Colonic mucosa (tissue), 4 donors: ENCODE measurements at regions not wholly inside any gene's neighbourhood (a gene's known extent, or its start where the extent isn't known, plus 50 kb on each side); places are given as distances from the start of the nearest gene placed in this dataset.
"Not testable (repeated sequence)": the region's sequence is repeated elsewhere in the genome, so short reads cannot be mapped to it uniquely, and the experiment has no call there.

ENCODE experiments used
- DNase-seq: peaks from one replicate; pipeline ENCODE4 v3.0.0-alpha.2; 2020
- H3K27ac ChIP-seq: fragments of 200-600 bp; one replicate; pipeline ENCODE4 v1.8.0; 2021
- H3K27me3 ChIP-seq: fragments of 200-600 bp; one replicate; pipeline ENCODE4 v1.8.0; 2021
- H3K36me3 ChIP-seq: fragments of 200-600 bp; one replicate; pipeline ENCODE4 v1.8.0; 2021
- H3K4me1 ChIP-seq: fragments of 200-600 bp; one replicate; pipeline ENCODE4 v1.8.0; 2021; ENCODE audit warnings: mild to moderate bottlenecking
- H3K4me3 ChIP-seq: fragments of 200-600 bp; one replicate; pipeline ENCODE4 v1.8.0; 2021
- H3K9ac ChIP-seq, 2 donors: one replicate each; pipeline ENCODE4 v1.7.0; 2013; ENCODE audit warnings: control low read depth in 2 of 2, low read depth in 2 of 2, low read length in 2 of 2
- H3K9me3 ChIP-seq: fragments of 200-600 bp; one replicate; pipeline ENCODE4 v1.8.0; 2021
- intact Hi-C: fragments of 100-400 bp; cut with DNase I; formaldehyde crosslinking; loops from one replicate; pipeline ENCODE4 v1.14.1; 2022
- TF ChIP-seq, protein P1 (sequence below): fragments of 200-600 bp; IDR thresholded peaks from one replicate; pipeline ENCODE4 v1.8.0; 2022; ENCODE audit warnings: antibody characterized with exemption, mild to moderate bottlenecking
- donor health status: healthy.
- donor health status: DM: no; HTN: no; CAD: no.
- donor health status: DM: no; HTN: no; CAD: no.

DNA sequence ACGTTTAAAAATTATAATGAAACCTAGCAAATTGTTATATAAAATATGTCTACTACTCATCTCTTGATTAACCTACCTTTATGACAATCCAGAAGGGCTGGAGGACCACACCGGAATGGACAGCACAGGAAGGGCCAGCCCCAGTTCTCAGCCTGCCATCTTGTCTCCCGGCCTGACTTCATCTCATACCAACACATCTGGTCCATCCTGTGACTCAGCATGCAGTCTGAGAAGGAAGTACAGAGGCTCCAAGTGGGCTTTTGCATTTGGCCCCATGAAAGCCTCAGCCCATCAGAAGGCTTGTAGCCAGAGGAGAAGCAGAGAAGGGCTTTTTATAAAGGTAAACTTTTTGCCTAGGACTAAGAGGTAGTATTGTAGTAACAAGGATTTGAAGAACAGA, 436.6 kb downstream of the MRPL39 start:
- intact Hi-C loops, result no loop called here

DNA sequence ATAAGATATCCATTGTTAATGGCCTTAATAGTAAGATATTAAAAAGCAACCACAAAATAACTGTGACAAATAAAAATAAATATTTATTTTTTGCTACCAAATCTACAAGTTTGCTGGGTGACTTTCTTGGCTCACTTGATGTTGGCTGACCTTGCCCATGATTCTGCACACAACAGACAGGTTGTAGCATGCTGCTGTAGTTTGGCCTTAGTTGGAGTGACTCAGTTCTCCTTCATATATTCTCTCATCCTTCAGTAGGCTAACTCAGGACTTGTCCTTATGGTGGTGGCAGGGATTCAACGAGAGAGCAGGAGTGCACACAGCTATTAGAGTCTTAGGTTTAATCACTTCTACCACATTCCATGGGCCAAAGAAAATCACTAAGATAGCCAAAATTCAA, 437.9 kb downstream of the MRPL39 start:
- intact Hi-C loops, result no loop called here
- Histone ChIP-seq H3K27me3 (no peaks in the 10 kb centered on the region), H3K27ac (no peak overlapping the region), H3K9ac (no peak overlapping the region), H3K9me3 (no peaks in the 10 kb centered on the region), H3K4me1 (no peaks in the 10 kb centered on the region), H3K4me3 (no peak overlapping the region), H3K36me3 (no peaks in the 10 kb centered on the region)
- TF ChIP-seq, protein P1, sequence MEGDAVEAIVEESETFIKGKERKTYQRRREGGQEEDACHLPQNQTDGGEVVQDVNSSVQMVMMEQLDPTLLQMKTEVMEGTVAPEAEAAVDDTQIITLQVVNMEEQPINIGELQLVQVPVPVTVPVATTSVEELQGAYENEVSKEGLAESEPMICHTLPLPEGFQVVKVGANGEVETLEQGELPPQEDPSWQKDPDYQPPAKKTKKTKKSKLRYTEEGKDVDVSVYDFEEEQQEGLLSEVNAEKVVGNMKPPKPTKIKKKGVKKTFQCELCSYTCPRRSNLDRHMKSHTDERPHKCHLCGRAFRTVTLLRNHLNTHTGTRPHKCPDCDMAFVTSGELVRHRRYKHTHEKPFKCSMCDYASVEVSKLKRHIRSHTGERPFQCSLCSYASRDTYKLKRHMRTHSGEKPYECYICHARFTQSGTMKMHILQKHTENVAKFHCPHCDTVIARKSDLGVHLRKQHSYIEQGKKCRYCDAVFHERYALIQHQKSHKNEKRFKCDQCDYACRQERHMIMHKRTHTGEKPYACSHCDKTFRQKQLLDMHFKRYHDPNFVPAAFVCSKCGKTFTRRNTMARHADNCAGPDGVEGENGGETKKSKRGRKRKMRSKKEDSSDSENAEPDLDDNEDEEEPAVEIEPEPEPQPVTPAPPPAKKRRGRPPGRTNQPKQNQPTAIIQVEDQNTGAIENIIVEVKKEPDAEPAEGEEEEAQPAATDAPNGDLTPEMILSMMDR, result no peak
- no peak for DNase-seq

More for the DNA sequence above, 436.6 kb downstream of the MRPL39 start:
- no peak for DNase-seq
- H3K4me3 ChIP-seq, result no peak overlapping the region
- no peak overlapping the region for H3K9ac ChIP-seq
- H3K4me1 ChIP-seq, result no peaks in the 10 kb centered on the region
- no peaks in the 10 kb centered on the region for H3K36me3 ChIP-seq
- H3K27me3 ChIP-seq, result no peaks in the 10 kb centered on the region
- no peak overlapping the region for H3K27ac ChIP-seq
- no peaks in the 10 kb centered on the region for H3K9me3 ChIP-seq
- TF ChIP-seq, protein P1, result no peak

DNA sequence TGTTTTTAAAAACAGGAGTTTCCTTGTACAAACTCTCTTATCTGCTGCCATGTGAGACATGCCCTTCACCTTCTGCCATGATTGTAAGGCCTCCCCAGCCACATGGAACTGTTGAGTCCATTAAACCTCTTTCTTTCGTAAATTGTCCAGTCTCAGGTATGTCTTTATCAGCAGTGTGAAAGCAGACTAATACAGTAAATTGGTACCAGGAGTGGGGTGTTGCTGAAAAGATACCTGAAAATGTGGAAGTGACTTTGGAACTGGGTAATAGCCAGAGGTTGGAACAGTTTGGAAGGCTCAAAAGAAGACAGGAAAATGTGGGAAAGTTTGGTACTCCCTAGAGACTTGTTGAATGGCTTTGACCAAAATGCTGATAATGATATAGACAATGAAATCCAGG, 440.4 kb downstream of the MRPL39 start:
- H3K36me3 ChIP-seq, H3K4me3 ChIP-seq, H3K9ac ChIP-seq, H3K27ac ChIP-seq, DNase-seq, H3K27me3 ChIP-seq, intact Hi-C loops, H3K4me1 ChIP-seq, H3K9me3 ChIP-seq: not testable (repeated sequence)

DNA sequence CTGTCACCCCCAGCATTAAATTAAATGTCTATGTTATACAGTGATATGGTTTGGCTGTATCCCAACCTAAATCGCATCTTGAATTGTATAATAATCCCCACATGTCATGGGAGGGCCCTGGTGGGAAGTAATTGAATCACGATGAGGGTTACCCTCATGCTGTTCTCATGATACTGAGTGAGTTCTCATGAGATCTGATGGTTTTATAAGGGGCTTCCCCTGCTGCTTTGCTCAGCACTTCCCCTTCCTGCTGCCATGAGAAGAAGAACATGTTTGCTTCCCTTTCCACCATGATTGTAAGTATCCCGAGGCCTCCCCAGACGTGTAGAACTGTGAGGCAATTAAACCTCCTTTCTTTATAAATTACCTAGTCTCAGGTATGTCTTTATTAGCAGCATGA, 445.7 kb downstream of the MRPL39 start:
- Histone ChIP-seq H3K9ac (no peak overlapping the region), H3K27me3 (no peaks in the 10 kb centered on the region), H3K36me3 (no peaks in the 10 kb centered on the region), H3K4me1 (no peaks in the 10 kb centered on the region), H3K27ac (no peak overlapping the region), H3K9me3 (no peaks in the 10 kb centered on the region), H3K4me3 (no peak overlapping the region)
- intact Hi-C loops, result no loop called here
- TF ChIP-seq, protein P1, result no peak
- no peak for DNase-seq

DNA sequence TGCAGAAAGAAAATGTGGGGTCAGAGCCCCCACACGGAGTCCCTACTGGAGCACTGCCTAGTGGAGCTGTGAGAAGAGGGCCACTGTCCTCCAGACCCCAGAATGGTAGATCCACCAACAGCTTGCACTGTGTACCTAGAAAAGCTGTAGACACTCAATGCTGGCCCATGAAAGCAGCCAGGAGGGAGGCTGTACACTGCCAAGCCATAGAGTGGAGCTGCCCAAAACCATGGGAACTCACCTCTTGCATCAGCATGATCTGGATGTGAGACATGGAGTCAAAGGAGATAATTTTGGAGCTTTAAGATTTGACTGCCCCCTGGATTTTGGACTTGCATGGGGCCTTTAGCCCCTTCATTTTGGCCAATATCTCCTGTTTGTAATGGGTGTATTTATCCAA, 452.3 kb downstream of the MRPL39 start:
- intact Hi-C loops, H3K4me1 ChIP-seq, H3K27ac ChIP-seq, H3K4me3 ChIP-seq, H3K36me3 ChIP-seq, H3K9ac ChIP-seq, DNase-seq, H3K9me3 ChIP-seq, H3K27me3 ChIP-seq: not testable (repeated sequence)

DNA sequence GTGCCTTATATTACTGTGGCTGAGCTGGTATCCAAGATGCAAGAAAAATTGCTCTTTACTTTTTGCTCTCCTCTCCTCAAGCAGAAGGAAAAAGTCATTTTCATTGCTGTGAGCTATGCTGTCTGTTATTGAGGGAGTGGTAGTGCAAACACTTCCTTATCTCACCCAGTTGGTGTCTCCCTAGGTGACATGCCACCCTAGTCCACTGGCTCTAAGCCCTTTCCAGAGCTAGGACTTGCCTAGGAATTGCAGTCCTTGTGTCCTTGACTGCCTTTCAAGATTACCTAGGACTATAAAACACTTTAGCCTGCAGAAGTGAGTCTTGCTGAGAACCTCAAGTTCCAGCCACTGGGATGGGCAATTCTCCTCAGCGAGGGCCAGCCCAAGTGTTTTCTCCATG, 458.3 kb downstream of the MRPL39 start:
- no peaks in the 10 kb centered on the region for H3K4me1 ChIP-seq
- H3K27me3 ChIP-seq, result no peaks in the 10 kb centered on the region
- peak; percentile 24 for DNase-seq
- no peaks in the 10 kb centered on the region for H3K36me3 ChIP-seq
- TF ChIP-seq, protein P1, result no peak
- intact Hi-C loops, result no loop called here
- H3K9ac ChIP-seq, result no peak overlapping the region
- no peaks in the 10 kb centered on the region for H3K9me3 ChIP-seq
- H3K27ac ChIP-seq, result no peak overlapping the region
- H3K4me3 ChIP-seq, result no peak overlapping the region

DNA sequence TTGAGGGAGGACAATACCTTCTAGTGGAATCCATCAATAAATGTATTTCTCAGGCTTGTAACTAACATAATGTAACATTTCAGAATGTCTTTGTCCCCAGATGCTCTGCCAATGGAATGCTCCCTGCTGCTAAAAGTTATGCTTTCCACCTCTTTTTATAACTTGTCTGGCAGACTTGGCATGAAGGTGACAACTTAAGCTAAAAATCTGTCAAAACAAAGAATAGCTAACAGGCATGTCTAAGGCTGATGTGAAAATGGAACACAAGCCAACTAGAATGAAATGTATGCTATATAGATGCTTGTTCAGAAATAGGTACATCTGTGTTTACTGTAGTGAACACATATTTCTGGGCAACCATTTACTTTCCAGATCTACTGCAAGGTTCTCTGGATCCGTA, 467.9 kb downstream of the MRPL39 start:
- no peak overlapping the region for H3K9ac ChIP-seq
- H3K4me1 ChIP-seq, result no peaks in the 10 kb centered on the region
- TF ChIP-seq, protein P1, result no peak
- no peak overlapping the region for H3K27ac ChIP-seq
- DNase-seq, result no peak
- no peaks in the 10 kb centered on the region for H3K9me3 ChIP-seq
- H3K36me3 ChIP-seq, result no peaks in the 10 kb centered on the region
- no peaks in the 10 kb centered on the region for H3K27me3 ChIP-seq
- intact Hi-C loops, result no loop called here
- H3K4me3 ChIP-seq, result no peak overlapping the region
